Gastroesophageal sphincter (tissue), 4 donors: ENCODE measurements at regions not wholly inside any gene's neighbourhood (a gene's known extent, or its start where the extent isn't known, plus 50 kb on each side); places are given as distances from the start of the nearest gene placed in this dataset.
"Not testable (repeated sequence)": the region's sequence is repeated elsewhere in the genome, so short reads cannot be mapped to it uniquely, and the experiment has no call there.

ENCODE experiments used
- ATAC-seq: fragments of 150-250 bp; one replicate; pipeline ENCODE4 v1.9.1; 2016; ENCODE audit warnings: mild to moderate bottlenecking, moderate library complexity
- H3K27ac ChIP-seq, 4 donors: fragments of 200-600 bp; sonication (generic) in 3 of 4; 1 replicate in 3 of 4; 2 replicates in 1 of 4; pipeline ENCODE4 v1.5.1; 2016 to 2019
- H3K27me3 ChIP-seq: fragments of 200-600 bp; sonication (generic); one replicate; pipeline ENCODE4 v1.5.1; 2019
- H3K36me3 ChIP-seq, 2 donors: fragments of 200-600 bp; sonication (generic); one replicate each; pipeline ENCODE4 v1.5.1; 2019; ENCODE audit warnings: control low read depth in 1 of 2
- H3K4me1 ChIP-seq, 3 donors: fragments of 200-600 bp; sonication (generic); 1 replicate in 2 of 3; 2 replicates in 1 of 3; pipeline ENCODE4 v1.5.1; 2016 to 2019; ENCODE audit warnings: control low read depth in 2 of 3
- H3K4me3 ChIP-seq, 2 donors: fragments of 200-600 bp; sonication (generic); one replicate each; pipeline ENCODE4 v1.5.1; 2019; ENCODE audit warnings: mild to moderate bottlenecking in 1 of 2, moderate library complexity in 1 of 2
- H3K9me3 ChIP-seq, 3 donors: fragments of 200-600 bp; sonication (generic); one replicate each; pipeline ENCODE4 v1.5.1; 2017 to 2019; ENCODE audit warnings: control low read depth in 2 of 3
- CTCF ChIP-seq, 4 experiments: fragments of 200-600 bp in 2 of 4; fragments of 450-650 bp in 2 of 4; sonication (generic) in 1 of 4; IDR thresholded peaks; one replicate each; pipeline ENCODE4 v1.5.1; 2017 to 2019; ENCODE audit warnings: antibody characterized with exemption in 4 of 4, mild to moderate bottlenecking in 2 of 4, moderate library complexity in 2 of 4
- EP300 ChIP-seq: sonication (generic); formaldehyde crosslinking; IDR thresholded peaks from one replicate; pipeline ENCODE4 v1.6.1; 2017; ENCODE audit warnings: antibody characterized with exemption, mild to moderate bottlenecking
- POLR2A ChIP-seq, 2 donors: fragments of 450-650 bp; IDR thresholded peaks; one replicate each; pipeline ENCODE4 v1.6.1; 2017; ENCODE audit warnings: antibody characterized with exemption in 2 of 2, mild to moderate bottlenecking in 2 of 2, moderate library complexity in 1 of 2
- POLR2AphosphoS5 ChIP-seq: sonication (generic); formaldehyde crosslinking; IDR thresholded peaks from one replicate; pipeline ENCODE4 v1.6.1; 2017; ENCODE audit warnings: antibody characterized with exemption
- WGBS, 2 donors: methylation state at CpG; one replicate each; pipeline ENCODE4 v1.1.5; 2018; ENCODE audit warnings: low coverage in 1 of 2; 5-methylcytosine and 5-hydroxymethylcytosine counted together

- H3K4me3 ChIP-seq, result no peak overlapping the region
- no peak for ATAC-seq
- H3K36me3 ChIP-seq, result no peaks in the 10 kb centered on the region
- H3K27me3 ChIP-seq, result no peaks in the 10 kb centered on the region
- 88 to 94% methylated on average over 4 of the region's 4 CpGs for WGBS, 2 donors
- TF ChIP-seq POLR2AphosphoS5 (no peak), POLR2A (IDR thresholded peaks at IDR 0.05) (no peak), CTCF (IDR thresholded peaks at IDR 0.05) (no peak), EP300 (no peak)
- H3K4me1 ChIP-seq, result no peaks in the 10 kb centered on the region
- no peak overlapping the region for H3K27ac ChIP-seq
- peaks cover 0 to 7% (median 0%) of the 10 kb centered on the region in 3 donors for H3K9me3 ChIP-seq
Measured at GRCh38 chr3:33975463-33975862, 177.0 kb downstream of the PDCD6IP start.

- TF ChIP-seq POLR2AphosphoS5 (no peak), POLR2A (IDR thresholded peaks at IDR 0.05) (no peak), EP300 (no peak), CTCF (IDR thresholded peaks at IDR 0.05) (no peak)
- Histone ChIP-seq H3K27me3 (no peaks in the 10 kb centered on the region), H3K4me3 (no peak overlapping the region), H3K36me3 (no peaks in the 10 kb centered on the region), H3K4me1 (no peaks in the 10 kb centered on the region), H3K27ac (no peak overlapping the region), H3K9me3 (no peaks in the 10 kb centered on the region)
- ATAC-seq, result no peak
- 72 to 83% methylated on average over 2 of the region's 2 CpGs for WGBS, 2 donors
Measured at GRCh38 chr3:33977227-33977626, 178.8 kb downstream of the PDCD6IP start.

- ATAC-seq, result peak; percentile 43
- Histone ChIP-seq H3K27ac (no peak overlapping the region), H3K36me3 (no peaks in the 10 kb centered on the region), H3K9me3 (no peaks in the 10 kb centered on the region), H3K4me1 (no peaks in the 10 kb centered on the region), H3K4me3 (no peak overlapping the region), H3K27me3 (no peaks in the 10 kb centered on the region)
- 5 to 14% methylated on average over 3 of the region's 3 CpGs for WGBS, 2 donors
- no peak for TF ChIP-seq EP300
- no peak for TF ChIP-seq POLR2AphosphoS5
- TF ChIP-seq CTCF (IDR thresholded peaks at IDR 0.05), result peak; percentile 39 to 70 (median 58)
- TF ChIP-seq POLR2A (IDR thresholded peaks at IDR 0.05), result no peak
Measured at GRCh38 chr3:33980252-33980651, 181.8 kb downstream of the PDCD6IP start.

GRCh38 chr3:33982269-33982798, 183.9 kb downstream of the PDCD6IP start:
- no peaks in the 10 kb centered on the region for H3K4me1 ChIP-seq
- 84 to 92% methylated on average over 3 to 4 of the region's 4 CpGs for WGBS, 2 donors
- H3K27ac ChIP-seq, result no peak overlapping the region
- no peaks in the 10 kb centered on the region for H3K27me3 ChIP-seq
- H3K9me3 ChIP-seq, result no peaks in the 10 kb centered on the region
- no peak overlapping the region for H3K4me3 ChIP-seq
- TF ChIP-seq EP300 (no peak), POLR2A (IDR thresholded peaks at IDR 0.05) (no peak), CTCF (IDR thresholded peaks at IDR 0.05) (no peak), POLR2AphosphoS5 (no peak)
- no peak for ATAC-seq
- H3K36me3 ChIP-seq, result no peaks in the 10 kb centered on the region

- not testable (repeated sequence) for H3K27ac ChIP-seq, H3K9me3 ChIP-seq, H3K27me3 ChIP-seq, H3K4me3 ChIP-seq, H3K4me1 ChIP-seq, ATAC-seq, H3K36me3 ChIP-seq
- WGBS, 2 donors, result 86% methylated on average over 1 of the region's 1 CpG; no CpG with 5 or more reads in 1 of the 2 donors
Measured at GRCh38 chr3:33982949-33983348, 184.5 kb downstream of the PDCD6IP start.
